Loucy (cell line): ENCODE measurements at regions not wholly inside any gene's neighbourhood (a gene's known extent, or its start where the extent isn't known, plus 50 kb on each side); places are given as distances from the start of the nearest gene placed in this dataset.

ENCODE experiments used
- H2AFZ ChIP-seq: fragments of 200-600 bp; sonication (generic); 2 replicates; pipeline ENCODE4 v1.6.0; 2016; ENCODE audit warnings: antibody characterized with exemption, mild to moderate bottlenecking, low read length, moderate library complexity
- H3F3A ChIP-seq: fragments of 200-600 bp; 2 replicates; pipeline ENCODE4 v1.6.0; 2016; ENCODE audit warnings: antibody characterized with exemption, low read depth, mild to moderate bottlenecking
- H3K27me3 ChIP-seq: fragments of 200-600 bp; sonication (generic); 2 replicates; pipeline ENCODE4 v1.6.1; 2014; ENCODE audit warnings: low read length, mild to moderate bottlenecking; ENCODE audit not compliant: insufficient read depth, poor library complexity, severe bottlenecking
- H3K36me3 ChIP-seq: fragments of 200-600 bp; sonication (generic); 2 replicates; pipeline ENCODE4 v1.6.1; 2016; ENCODE audit warnings: low read length; ENCODE audit not compliant: insufficient read depth
- H3K4me1 ChIP-seq: fragments of 200-600 bp; sonication (generic); 2 replicates; pipeline ENCODE4 v1.5.1; 2014; ENCODE audit warnings: low read length, mild to moderate bottlenecking; ENCODE audit not compliant: insufficient read depth, poor library complexity, severe bottlenecking
- H3K4me2 ChIP-seq: fragments of 200-600 bp; sonication (generic); 2 replicates; pipeline ENCODE4 v1.6.0; 2014; ENCODE audit warnings: antibody characterized with exemption, low read length, low read depth, mild to moderate bottlenecking; ENCODE audit not compliant: poor library complexity, severe bottlenecking
- H3K4me3 ChIP-seq: fragments of 200-600 bp; sonication (generic); 2 replicates; pipeline ENCODE4 v1.5.1; 2014; ENCODE audit warnings: low read length, mild to moderate bottlenecking, mixed read lengths; ENCODE audit not compliant: poor library complexity, severe bottlenecking
- H3K79me2 ChIP-seq: fragments of 200-600 bp; sonication (generic); 2 replicates; pipeline ENCODE4 v1.6.1; 2014; ENCODE audit warnings: low read length; ENCODE audit not compliant: insufficient read depth
- H3K9ac ChIP-seq: fragments of 200-600 bp; sonication (generic); 2 replicates; pipeline ENCODE4 v1.6.0; 2014; ENCODE audit warnings: mild to moderate bottlenecking, low read depth, low read length, moderate library complexity; ENCODE audit not compliant: poor library complexity, severe bottlenecking
- H3K9me2 ChIP-seq: fragments of 200-600 bp; sonication (generic); replicated peaks from 2 replicates; pipeline ENCODE4 v1.6.1; 2016; ENCODE audit warnings: low read depth, low read length, mixed read lengths
- H3K9me3 ChIP-seq: fragments of 200-600 bp; sonication (generic); 2 replicates; pipeline ENCODE4 v1.6.1; 2014; ENCODE audit warnings: mild to moderate bottlenecking, antibody characterized with exemption, low read length, low read depth; ENCODE audit not compliant: insufficient read depth
- H4K20me1 ChIP-seq: fragments of 200-600 bp; sonication (generic); 2 replicates; pipeline ENCODE4 v1.6.0; 2014; ENCODE audit warnings: antibody characterized with exemption, low read length, mild to moderate bottlenecking; ENCODE audit not compliant: insufficient read depth, poor library complexity, severe bottlenecking
- CTCF ChIP-seq: fragments of 200-600 bp; sonication (generic); conservative IDR thresholded peaks from 2 replicates; pipeline ENCODE4 v1.5.1; 2014; ENCODE audit warnings: mild to moderate bottlenecking, antibody characterized with exemption, low read length
- EZH2phosphoT487 ChIP-seq: fragments of 200-600 bp; IDR thresholded peaks from 2 replicates; pipeline ENCODE4 v1.6.1; 2018; ENCODE audit warnings: antibody characterized with exemption, mild to moderate bottlenecking, moderate library complexity, borderline replicate concordance

- Histone ChIP-seq H3K36me3 (no peaks in the 10 kb centered on the region), H3K27me3 (no peaks in the 10 kb centered on the region), H3K79me2 (no peaks in the 10 kb centered on the region), H3K4me1 (no peaks in the 10 kb centered on the region), H3K9me2 (no peaks in the 10 kb centered on the region), H3K9me3 (0 out of 2 replicates have a peak, but pooled peaks cover 3% of the 10 kb centered on the region), H3K4me3 (no peak overlapping the region), H3K4me2 (no peak overlapping the region), H2AFZ (no peak overlapping the region), H3K9ac (no peak overlapping the region), H3F3A (no peaks in the 10 kb centered on the region), H4K20me1 (no peaks in the 10 kb centered on the region)
- TF ChIP-seq CTCF (no peak), EZH2phosphoT487 (no peak)
Measured at GRCh38 chr19:31204115-31204514, 145.1 kb downstream of the TSHZ3 start.

- Histone ChIP-seq H3K9me2 (no peaks in the 10 kb centered on the region), H3K9ac (no peak overlapping the region), H3K36me3 (no peaks in the 10 kb centered on the region), H3K4me2 (no peak overlapping the region), H3K4me1 (no peaks in the 10 kb centered on the region), H3K4me3 (no peak overlapping the region), H3F3A (no peaks in the 10 kb centered on the region), H3K79me2 (no peaks in the 10 kb centered on the region), H2AFZ (no peak overlapping the region), H3K9me3 (peaks cover under 1% of the 10 kb centered on the region; the same call in 1 of the 2 replicates), H4K20me1 (no peaks in the 10 kb centered on the region), H3K27me3 (no peaks in the 10 kb centered on the region)
- no peak for TF ChIP-seq EZH2phosphoT487
- TF ChIP-seq CTCF: no peak
Measured at GRCh38 chr19:31185261-31185660, 164.0 kb downstream of the TSHZ3 start.

GRCh38 chr19:31181535-31181934 lies 167.7 kb downstream of the TSHZ3 start:
- Histone ChIP-seq H3K4me1 (no peaks in the 10 kb centered on the region), H3K4me3 (no peak overlapping the region), H3K4me2 (no peak overlapping the region), H3F3A (no peaks in the 10 kb centered on the region), H3K79me2 (no peaks in the 10 kb centered on the region), H2AFZ (no peak overlapping the region), H4K20me1 (no peaks in the 10 kb centered on the region), H3K27me3 (no peaks in the 10 kb centered on the region), H3K9me2 (no peaks in the 10 kb centered on the region), H3K9me3 (peaks cover 2% of the 10 kb centered on the region; the same call in 1 of the 2 replicates), H3K9ac (no peak overlapping the region), H3K36me3 (no peaks in the 10 kb centered on the region)
- TF ChIP-seq CTCF (no peak), EZH2phosphoT487 (no peak)
